ENCODE measurements at regions not wholly inside any gene's neighbourhood (a gene's known extent, or its start where the extent isn't known, plus 50 kb on each side); places are given as distances from the start of the nearest gene placed in this dataset.

GRCh38 chr15:62455441-62455921 lies 290.4 kb upstream of the C2CD4B start:
- TF ChIP-seq CTCF (IDR thresholded peaks at IDR 0.05) (no peak), POLR2A (IDR thresholded peaks at IDR 0.05) (no peak)
